ENCODE measurements at regions not wholly inside any gene's neighbourhood (a gene's known extent, or its start where the extent isn't known, plus 50 kb on each side); places are given as distances from the start of the nearest gene placed in this dataset.

GRCh38 chr11:112812729-112813128 is 148.5 kb upstream of the NCAM1 start:
- no peak overlapping the region for H3K27ac Mint-ChIP-seq (ENCODE audit: unreplicated experiment)
- H3K27me3 Mint-ChIP-seq (ENCODE audit: unreplicated experiment), result no peaks in the 10 kb centered on the region
- H3K4me1 Mint-ChIP-seq (ENCODE audit: unreplicated experiment), result no peaks in the 10 kb centered on the region
- peaks cover 11% of the 10 kb centered on the region for H3K9me3 Mint-ChIP-seq (ENCODE audit: unreplicated experiment)
- no peak overlapping the region for H3K4me3 Mint-ChIP-seq (ENCODE audit: unreplicated experiment)
- TF ChIP-seq CTCF (IDR thresholded peaks at IDR 0.05), result no peak
- no peak for DNase-seq (ENCODE audit: extremely low spot score, unreplicated experiment)
- H3K36me3 Mint-ChIP-seq (ENCODE audit: unreplicated experiment), result no peaks in the 10 kb centered on the region

DNA sequence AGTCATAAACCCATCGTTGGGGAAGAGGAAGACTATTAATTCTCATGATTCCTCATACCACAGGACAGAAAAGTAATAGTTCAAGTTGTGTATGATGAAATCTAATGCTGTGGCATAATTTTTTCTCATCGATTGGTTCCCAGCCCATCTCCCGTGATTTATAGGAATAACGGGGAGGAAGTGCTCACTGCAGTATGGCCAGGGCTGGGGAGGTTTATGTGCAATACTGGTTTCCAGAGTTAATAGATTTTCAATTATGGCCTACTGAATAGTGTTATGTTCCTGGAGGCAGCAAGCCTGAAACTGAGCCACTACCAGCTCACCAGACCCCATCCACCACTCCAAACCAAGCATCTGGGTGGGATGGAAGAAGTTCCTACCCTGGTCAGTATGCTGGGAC is 147.1 kb upstream of the NCAM1 start:
- H3K36me3 Mint-ChIP-seq (ENCODE audit: unreplicated experiment), result no peaks in the 10 kb centered on the region
- H3K4me3 Mint-ChIP-seq (ENCODE audit: unreplicated experiment), result no peak overlapping the region
- TF ChIP-seq CTCF (IDR thresholded peaks at IDR 0.05), result no peak
- peaks cover 11% of the 10 kb centered on the region for H3K9me3 Mint-ChIP-seq (ENCODE audit: unreplicated experiment)
- DNase-seq (ENCODE audit: extremely low spot score, unreplicated experiment), result no peak
- no peaks in the 10 kb centered on the region for H3K27me3 Mint-ChIP-seq (ENCODE audit: unreplicated experiment)
- H3K27ac Mint-ChIP-seq (ENCODE audit: unreplicated experiment), result no peak overlapping the region
- no peaks in the 10 kb centered on the region for H3K4me1 Mint-ChIP-seq (ENCODE audit: unreplicated experiment)

GRCh38 chr11:112817376-112817775 is 143.8 kb upstream of the NCAM1 start:
- DNase-seq (ENCODE audit: extremely low spot score, unreplicated experiment), result no peak
- Mint-ChIP-seq H3K27me3 (ENCODE audit: unreplicated experiment) (no peaks in the 10 kb centered on the region), H3K4me1 (ENCODE audit: unreplicated experiment) (no peaks in the 10 kb centered on the region), H3K36me3 (ENCODE audit: unreplicated experiment) (no peaks in the 10 kb centered on the region), H3K9me3 (ENCODE audit: unreplicated experiment) (peaks cover 7% of the 10 kb centered on the region), H3K4me3 (ENCODE audit: unreplicated experiment) (no peak overlapping the region), H3K27ac (ENCODE audit: unreplicated experiment) (no peak overlapping the region)
- TF ChIP-seq CTCF (IDR thresholded peaks at IDR 0.05), result no peak

DNA sequence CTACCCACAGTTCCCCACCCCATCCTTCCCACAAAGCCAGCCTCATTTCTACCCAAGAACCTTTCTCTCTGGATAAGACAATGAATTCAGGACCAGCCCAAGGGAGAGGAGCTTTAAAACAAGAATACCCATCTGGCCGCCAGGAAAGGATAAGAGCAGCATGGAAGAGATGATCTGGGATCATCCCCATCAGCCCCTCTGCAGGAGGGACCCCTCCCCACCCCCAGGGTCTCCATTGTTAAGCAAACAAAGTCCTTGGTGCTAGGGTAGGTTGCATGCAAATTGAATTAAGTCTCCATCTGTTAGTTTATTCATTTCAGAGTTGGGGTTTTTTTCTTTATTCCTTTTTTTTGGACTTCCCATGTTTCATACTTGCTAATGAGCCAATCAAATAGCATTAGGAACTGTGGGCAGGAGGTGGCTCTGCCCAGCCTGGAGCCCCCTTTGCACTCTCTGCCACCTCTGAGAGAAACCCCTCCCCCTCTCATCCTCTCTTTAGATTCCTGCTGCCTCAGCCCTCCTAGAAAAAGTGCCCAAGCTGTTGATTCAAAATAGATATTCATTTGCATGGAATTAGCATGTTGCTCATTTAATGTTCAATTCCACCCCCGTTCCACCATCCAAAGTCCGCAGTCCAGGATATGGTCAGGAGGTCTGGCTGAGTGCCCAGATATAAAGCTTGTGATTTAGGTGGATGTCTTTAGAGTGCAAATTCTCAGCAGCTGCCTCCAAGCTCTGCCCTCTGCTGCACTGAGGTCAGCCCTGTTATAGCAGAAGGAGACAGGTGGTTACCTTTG is 138.5 kb upstream of the NCAM1 start:
- no peaks in the 10 kb centered on the region for H3K36me3 Mint-ChIP-seq (ENCODE audit: unreplicated experiment)
- no peak overlapping the region for H3K27ac Mint-ChIP-seq (ENCODE audit: unreplicated experiment)
- peaks cover 7% of the 10 kb centered on the region for H3K9me3 Mint-ChIP-seq (ENCODE audit: unreplicated experiment)
- no peak for TF ChIP-seq CTCF (IDR thresholded peaks at IDR 0.05)
- DNase-seq (ENCODE audit: extremely low spot score, unreplicated experiment), result no peak
- H3K4me1 Mint-ChIP-seq (ENCODE audit: unreplicated experiment), result no peaks in the 10 kb centered on the region
- no peak overlapping the region for H3K4me3 Mint-ChIP-seq (ENCODE audit: unreplicated experiment)
- H3K27me3 Mint-ChIP-seq (ENCODE audit: unreplicated experiment), result no peaks in the 10 kb centered on the region

DNA sequence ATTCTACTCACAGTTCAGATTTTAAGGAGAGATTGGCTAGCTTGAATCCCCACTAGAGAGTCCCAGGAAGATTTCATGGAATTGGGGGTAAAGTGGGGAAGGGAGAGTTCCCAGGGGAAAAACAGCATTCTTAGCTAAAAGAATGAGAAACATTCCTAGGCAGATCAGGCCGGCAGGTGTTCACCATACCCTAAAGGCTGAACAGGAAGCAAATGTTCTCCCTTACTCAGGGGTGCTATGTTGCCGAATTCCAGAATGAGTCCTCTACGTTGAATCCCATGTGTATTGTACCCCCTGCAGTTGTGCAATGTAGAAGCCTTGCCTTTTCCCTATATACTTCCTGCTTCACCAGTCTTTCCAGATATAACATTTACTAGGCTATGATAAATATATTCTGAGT is 135.2 kb upstream of the NCAM1 start:
- no peak overlapping the region for H3K4me3 Mint-ChIP-seq (ENCODE audit: unreplicated experiment)
- TF ChIP-seq CTCF (IDR thresholded peaks at IDR 0.05), result no peak
- no peak overlapping the region for H3K27ac Mint-ChIP-seq (ENCODE audit: unreplicated experiment)
- H3K27me3 Mint-ChIP-seq (ENCODE audit: unreplicated experiment), result no peaks in the 10 kb centered on the region
- H3K36me3 Mint-ChIP-seq (ENCODE audit: unreplicated experiment), result no peaks in the 10 kb centered on the region
- H3K4me1 Mint-ChIP-seq (ENCODE audit: unreplicated experiment), result no peaks in the 10 kb centered on the region
- H3K9me3 Mint-ChIP-seq (ENCODE audit: unreplicated experiment), result peaks cover 20% of the 10 kb centered on the region
- DNase-seq (ENCODE audit: extremely low spot score, unreplicated experiment), result no peak
